Astrocyte of the hippocampus (primary cell): ENCODE measurements at regions not wholly inside any gene's neighbourhood (a gene's known extent, or its start where the extent isn't known, plus 50 kb on each side); places are given as distances from the start of the nearest gene placed in this dataset.

Experiments
- DNase-seq: peaks from one replicate; pipeline ENCODE4 v3.0.0; 2011; ENCODE audit warnings: low read depth, low spot score

DNA sequence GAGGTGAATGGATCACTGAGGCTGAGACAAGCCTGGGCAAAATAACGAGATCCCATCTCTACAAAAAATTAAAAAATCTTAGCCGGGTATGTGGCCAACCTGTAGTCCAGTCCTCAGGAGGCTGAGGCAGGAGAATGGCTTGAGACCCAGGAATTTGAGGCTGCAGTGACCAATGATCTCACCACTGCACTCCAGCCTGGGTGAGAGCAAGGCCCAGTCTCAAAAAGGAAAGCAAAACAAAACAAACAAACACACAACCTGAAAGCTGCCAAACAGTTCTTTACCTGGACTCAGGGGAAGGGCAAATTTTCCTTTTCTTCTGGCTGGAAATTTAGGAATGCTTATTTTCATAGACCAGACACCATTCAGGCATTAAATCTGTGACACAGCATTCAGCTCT lies 163.1 kb upstream of the FAT1 start:
- no peak for DNase-seq

DNA sequence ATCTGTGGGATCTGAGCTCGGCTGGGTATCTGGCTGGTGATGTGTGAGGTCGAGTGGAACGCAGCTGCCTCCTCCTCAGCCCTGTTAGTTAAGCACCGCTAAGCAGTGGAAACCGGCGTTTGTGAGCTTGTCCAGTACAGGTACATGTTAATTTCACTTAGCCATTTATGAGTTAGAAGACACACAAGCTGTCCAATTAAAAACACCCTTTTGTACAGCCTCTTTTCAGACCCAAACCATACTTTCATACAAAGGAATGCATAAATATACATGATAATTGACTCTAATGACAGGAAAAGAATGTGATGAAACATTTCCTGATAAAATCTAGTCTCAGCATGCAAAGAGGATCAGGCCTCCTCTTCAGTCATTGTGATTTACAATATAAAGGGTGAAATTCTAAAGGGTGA lies 163.6 kb upstream of the FAT1 start:
- DNase-seq: peak; percentile 65

DNA sequence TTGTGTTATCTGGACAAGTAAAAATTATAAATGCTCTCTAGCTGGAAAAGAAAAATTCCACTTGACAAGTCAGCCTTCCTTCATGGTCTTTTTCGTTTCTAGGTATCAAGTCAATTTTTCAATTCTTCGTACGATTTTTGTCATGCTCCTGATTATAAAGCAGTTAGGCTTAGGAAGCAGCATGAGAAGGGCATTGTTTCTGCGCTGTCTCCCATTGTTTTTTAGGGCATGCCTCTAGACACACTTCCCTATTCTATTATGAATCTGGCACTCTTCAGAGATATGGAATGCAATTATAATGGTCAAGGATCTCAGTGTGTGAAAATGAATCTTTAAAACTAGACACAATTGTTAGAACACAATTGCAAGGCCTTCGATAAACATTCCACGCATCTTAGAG lies 164.1 kb upstream of the FAT1 start:
- no peak for DNase-seq

DNA sequence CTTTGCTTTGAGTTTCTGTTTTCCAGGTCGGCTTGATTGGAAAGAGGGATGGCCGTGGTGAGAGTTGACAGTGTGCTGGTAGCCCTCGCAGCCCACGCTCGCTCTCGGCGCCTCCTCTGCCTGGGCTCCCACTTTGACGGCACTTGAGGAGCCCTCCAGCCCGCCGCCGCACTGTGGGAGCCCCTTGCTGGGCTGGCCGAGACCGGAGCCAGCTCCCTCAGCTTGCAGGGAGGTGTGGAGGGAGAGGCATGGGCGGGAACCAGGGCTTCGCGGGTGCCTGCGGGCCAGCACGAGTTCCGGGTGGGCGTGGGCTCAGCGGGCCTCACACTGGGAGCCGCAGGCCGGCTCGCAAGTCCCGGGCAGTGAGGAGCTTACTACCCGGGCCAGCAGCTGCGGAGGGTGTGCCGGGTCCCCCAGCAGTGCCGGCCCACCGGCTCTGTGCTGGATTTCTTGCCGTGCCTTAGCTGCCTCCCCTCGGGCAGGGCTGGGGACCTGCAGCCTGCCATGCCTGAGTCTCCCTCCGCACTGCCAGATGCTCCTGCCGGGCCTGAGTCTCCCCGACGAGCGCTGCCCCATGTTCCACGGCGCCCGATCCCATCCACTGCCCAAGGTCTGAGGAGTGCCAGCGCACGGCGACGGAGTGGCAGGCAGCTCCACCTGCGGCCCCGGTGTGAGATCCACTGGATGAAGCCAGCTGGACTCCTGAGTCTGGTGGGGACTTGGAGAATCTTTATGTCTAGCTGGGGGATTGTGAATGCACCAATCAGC lies 166.4 kb upstream of the FAT1 start:
- DNase-seq: no peak

DNA sequence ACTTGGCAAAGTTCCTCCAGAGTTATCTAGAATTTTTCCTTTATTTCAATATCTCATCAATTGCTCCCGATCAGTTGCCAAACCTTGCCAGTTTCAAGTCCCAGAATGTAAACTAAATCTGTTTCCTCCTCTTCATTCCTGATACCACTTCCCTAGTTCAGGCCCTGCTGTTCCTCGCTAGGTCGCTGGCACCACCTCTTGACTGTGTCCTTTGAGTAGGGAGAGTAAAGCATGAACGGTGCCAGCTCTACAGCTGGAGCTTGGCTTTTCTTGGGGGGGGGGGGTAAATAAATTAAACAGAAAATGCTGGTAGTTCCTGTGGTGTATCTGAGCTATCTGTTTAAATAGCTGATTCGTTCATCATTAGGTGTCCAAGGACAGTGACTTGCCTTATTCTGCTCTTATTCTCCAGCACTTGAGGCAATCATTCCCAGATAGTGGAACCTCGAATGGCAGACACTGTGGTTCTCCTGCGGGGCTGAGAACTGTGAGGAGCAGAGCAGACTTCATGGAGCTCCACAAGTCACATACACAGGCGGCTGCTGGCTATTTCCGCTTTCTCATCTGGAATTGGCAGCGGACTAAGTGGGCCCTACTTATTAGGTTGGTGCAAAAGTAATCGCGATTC lies 168.3 kb upstream of the FAT1 start:
- DNase-seq: no peak

DNA sequence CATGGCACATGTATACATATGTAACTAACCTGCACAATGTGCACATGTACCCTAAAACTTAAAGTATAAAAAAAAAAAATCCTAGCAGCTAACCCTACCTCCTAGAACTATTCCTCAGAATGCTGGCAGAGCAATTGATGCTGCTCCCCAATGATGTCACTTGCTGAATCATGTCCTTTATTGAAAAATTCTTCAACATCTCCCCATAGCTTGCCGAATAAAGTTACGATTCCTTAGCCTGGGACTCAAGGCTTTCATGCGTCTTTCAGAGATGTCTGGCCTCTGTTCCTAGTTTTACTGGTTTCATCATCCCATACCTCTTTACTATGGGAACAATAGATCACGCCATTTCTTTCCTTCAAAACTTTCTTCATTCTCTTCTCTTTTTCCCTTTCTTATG lies 174.7 kb upstream of the FAT1 start:
- DNase-seq: no peak

DNA sequence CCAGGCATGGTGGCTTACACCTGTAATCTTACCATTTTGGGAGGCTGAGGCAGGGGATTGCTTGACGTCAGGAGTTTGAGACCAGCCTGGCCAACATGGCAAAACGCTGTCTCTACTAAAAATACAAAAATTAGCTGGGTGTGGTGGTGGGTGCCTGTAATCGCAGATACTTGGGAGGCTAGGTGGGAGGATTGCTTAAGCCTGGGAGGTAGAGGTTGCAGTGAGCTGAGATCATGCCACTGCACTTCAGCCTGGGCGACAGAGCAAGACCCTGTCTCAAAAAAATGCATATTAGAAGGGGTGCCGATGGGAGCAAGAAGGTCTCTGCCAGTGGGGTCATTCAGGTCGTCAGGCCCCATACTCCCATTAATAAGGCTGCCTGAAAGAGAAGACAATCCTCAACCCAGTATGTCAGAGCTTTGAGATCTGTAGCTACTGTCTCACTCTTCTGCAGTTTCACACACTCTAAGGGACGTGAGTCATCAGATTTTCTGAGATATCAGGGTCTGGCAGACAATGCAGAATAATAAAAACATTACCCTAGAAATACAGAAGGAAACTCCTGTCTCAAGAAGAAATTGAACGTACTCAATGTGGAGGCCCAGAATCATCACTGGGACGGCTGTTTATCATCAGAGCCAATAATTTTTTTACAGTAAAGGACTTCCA lies 176.7 kb upstream of the FAT1 start:
- DNase-seq: peak; percentile 71

DNA sequence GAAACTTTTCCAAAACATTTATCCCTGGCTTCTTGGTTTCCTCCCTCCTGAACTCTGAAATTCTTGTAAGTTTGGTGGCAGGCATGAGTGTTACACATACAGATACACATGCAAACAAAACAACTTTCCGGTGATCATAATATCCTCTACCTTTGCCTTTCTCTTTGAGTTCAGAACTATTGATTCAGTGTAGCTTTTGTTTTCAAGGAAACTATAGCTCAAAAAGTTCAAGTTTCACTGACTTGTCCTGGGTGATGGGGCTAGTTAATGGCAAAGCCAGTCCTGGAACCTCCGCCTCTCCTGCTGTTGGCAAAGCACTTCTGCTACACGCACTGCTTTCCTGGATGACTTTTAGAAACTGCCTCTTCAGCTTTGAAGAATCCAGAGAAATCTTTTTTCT lies 177.3 kb upstream of the FAT1 start:
- no peak for DNase-seq

DNA sequence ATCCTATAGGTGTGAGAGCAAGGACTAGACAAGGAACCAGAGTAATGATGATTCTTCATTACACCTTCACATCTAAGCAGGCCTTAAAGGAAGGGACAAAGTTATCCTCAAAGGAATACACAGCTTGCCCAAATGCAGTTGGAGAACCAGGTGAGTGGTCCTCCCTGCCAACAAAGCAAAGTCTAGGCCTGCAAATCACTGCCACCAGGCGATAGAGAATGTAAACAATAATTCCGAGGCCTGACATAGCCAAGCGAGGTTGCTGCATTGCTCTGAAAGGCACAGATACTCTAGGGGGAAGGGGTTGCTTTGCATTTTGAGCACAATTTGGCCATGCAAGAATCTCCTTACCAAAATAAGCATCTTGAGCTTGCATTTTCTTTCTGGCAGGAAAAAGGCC lies 178.2 kb upstream of the FAT1 start:
- no peak for DNase-seq

DNA sequence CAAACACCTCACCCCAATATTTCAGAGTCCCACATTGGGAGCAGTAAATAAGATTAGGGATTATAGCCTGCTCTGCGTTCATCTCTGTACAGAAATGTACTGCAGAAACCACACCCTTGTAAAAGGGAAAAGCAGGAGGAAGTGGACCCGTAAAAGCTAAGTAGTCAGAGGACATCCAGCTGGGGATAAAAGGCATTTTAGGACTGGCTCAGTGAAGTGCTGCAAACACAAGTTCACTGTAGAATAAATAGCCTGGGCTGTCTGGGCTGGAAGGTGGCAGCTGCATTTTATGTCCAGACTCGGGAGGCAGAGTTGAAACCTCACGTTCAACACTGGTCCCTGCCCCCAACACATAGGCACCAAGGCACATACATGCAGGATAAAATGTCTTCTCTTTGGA lies 178.7 kb upstream of the FAT1 start:
- DNase-seq: no peak

DNA sequence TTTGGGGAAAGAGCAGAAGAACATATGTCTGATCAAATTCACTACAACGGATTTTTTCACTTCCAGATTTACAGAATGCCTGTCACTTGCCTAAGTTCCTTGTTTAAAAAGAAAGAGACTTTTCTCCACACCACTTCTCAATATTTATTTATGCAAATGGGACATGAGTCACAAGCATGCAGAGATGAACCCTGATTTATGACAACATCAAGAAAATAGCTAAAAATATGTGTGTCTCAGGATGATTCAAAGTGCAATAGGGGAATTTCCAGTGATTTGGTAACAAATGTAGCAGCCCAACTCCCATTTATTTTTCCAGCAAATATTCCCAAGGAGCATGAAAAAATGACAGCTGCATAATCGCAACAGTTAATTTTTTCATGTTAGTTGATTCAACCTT lies 180.4 kb upstream of the FAT1 start:
- peak; percentile 63 for DNase-seq

DNA sequence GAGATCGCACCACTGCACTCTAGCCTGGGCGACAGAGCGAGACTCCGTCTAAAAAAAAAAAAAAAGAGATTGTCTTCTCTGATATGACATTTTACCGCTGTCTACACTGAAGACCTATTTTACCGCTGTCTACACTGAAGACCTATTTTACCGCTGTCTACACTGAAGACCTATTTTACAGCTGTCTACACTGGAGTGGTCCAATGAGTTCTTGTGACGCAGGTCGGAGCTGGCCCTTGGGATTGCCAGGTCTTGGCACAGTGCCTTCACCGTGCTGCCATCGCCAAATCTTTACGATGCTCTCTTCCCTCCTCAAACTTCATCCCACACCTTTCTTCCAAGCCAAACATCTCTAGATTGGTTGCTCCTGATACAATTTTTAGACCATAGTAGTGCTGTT lies 183.1 kb upstream of the FAT1 start:
- DNase-seq: no peak

DNA sequence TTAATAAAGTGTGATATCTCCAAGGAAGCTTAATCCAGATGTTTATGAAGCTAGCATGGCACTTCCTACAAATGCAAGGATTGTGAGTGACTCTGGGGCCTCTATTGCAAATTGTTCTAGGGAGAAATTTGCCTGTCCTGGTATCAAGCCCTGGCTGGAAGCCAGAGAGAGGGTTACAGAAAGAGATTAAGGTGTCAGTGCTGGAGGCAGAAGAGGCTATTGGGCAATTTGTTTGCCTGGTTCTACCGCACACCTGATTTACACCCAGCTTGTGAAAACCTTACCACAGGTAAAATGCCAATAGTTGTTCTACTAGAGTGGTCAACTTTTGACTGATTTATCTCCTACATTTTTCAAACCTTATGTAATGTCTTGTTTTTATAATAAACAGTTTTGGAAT lies 186.7 kb upstream of the FAT1 start:
- DNase-seq: no peak

DNA sequence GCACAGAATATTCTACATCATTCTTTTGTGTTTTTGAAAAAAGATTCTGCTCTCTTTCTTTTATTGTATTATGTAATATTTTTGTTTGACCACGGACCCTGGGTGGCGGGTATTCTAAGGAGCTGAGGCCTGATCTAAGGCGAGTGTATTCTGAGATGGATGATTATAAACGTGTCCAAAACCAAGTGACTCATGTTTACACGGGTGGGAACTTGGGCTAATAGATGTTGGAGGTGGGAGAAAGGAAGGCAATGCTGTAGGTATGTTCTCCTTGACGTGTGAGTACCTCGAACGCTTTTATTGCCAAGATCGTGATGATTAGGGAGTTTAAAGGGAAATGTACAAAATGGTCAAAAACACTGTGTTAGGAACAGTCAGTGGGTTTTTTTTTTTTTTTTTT lies 188.9 kb upstream of the FAT1 start:
- no peak for DNase-seq

DNA sequence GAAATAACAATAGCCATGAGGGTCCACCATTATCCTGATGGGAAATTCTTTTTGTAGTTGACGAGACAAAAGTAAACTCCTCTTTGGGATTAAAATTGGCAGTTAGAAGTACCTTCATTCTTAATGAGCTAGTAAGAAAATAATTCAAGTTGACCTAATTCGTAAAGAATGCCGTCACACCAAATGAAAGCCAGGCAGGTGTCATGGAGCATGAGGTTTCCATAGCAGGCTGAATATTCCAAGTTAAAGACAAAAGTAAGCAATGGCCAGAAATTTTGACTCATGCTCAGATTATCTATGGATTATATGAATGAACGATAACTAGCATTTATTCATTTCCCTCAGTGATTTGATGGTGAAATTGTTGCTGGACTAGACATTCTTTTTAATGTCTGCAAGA lies 192.2 kb upstream of the FAT1 start:
- peak; percentile 63 for DNase-seq

DNA sequence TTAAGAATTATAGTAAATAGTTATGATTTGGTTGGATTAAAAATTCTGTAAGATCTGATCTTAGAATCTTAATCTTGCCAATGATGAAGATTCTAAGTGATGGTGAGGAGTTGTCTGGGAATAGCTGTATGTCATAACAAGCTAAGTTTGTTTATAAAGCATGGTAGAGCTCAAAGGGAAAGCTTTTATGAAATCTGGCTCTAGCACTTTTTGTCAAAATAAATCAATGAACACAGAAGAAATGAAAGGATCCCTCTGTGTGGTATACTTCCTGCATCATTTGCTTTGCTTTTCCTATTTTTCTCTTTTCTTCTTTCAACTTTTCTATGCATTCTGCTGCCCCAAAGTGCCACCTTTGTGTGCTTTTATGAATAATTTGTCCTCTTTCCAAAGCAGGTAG lies 193.5 kb upstream of the FAT1 start:
- no peak for DNase-seq

DNA sequence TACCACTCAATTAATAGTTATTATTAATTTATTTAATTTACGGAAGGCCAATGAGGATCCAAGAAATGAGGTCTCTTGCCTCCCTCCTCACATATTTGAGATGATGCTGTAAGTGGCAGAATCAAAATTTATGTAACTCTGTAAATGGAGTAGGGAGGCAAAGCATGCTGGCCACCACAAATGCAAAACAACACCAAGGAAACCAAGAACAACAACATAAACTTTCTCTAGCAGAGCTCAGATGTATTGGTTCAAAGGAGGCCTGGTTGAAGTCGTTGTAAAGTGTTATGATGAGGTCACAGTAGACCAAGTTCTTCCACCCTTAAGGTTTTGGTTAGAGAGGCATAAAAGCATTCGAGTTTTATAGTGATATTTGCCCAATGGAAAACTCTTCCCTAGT lies 194.8 kb upstream of the FAT1 start:
- peak; percentile 32 for DNase-seq

DNA sequence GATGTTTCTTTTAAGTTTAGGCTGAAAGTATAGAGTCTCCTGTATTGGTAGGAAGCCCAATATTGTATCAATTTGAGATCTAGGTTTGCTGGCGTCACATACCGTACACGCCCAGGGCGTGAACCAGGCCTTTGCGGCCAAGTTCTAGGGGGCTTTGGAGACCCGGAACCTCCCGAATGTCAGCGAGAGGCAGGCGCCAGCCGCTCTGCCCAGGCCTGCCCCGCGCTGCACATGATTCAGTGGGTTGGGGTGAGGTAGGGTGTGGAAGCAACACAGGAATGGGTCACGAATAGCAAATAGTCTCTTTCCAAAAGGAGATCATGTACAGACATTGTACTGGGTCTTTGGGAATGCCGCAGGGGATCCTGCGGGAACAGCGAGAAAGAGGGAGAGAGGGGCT lies 195.7 kb upstream of the FAT1 start:
- DNase-seq: no peak

DNA sequence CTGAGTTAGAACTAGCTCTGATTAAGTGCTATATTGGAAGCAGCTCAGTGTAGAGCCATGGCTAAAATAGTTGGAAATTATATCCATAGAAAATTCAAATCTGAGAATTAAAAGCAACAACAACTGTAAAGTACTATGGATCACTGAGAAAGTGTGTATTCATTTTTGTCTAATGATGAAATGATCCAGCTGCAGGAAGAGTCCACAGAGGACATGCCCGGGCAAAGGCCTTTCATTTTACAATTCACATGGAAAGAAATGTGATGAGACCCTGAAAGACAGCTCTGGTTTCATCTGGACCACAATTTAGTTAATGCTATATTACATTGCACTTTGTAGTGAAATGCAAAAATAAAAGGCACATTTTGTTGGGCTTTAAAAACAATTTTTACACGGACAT lies 196.8 kb upstream of the FAT1 start:
- peak; percentile 32 for DNase-seq

DNA sequence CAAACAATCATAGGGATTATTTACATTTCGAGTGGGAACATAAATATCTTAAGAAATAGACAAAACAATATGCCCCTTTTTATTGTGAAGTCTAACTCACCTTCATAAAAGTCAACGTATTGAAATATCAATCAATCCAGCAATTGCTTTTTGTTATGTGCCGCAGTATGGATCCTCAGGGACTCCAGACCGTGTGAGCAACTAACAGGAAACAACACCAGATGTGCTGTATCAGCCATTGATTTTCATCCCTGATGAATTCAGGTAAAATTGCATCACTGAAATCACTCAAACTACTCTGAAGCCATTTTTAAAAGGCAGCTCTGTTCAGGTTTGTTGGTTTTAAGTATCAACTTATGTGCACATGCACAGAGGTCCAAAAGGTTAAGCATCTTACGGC lies 197.3 kb upstream of the FAT1 start:
- no peak for DNase-seq

DNA sequence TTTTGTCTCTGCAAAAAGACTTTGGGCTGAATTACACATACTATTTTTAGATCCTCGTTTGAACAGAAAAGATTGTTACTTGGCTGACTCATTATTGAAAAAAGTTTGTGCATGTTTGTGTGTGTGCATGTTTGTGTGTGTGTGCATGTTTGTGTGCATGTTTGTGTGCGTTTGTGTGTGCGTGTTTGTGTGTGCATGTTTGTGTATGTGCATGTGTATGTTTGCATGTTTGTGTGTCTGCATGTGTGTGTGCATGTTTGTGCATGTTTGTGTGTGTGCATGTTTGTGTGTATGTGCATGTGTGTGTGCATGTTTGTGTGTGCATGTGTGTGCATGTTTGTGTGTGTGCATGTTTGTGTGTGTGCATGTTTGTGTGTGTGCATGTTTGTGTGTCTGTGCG lies 201.1 kb upstream of the FAT1 start:
- no peak for DNase-seq

DNA sequence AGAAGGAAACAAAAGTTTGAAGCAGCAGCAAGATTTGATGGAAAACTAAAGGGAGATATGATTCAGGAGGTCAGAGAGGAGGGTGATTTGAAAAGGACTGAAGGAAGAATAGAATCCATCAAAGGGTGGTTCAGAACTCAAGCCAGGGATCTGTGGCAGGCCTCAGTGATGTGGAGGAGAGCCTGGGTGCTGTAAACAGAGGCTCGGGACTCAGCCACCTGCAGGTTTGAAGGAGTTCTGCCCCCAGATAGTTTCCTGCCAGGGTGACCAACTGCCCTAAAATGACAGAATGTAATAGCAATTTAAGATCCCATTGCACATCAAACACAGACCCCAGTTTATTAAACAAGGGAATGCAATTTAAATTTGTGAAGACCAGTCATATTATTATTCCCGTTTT lies 204.0 kb upstream of the FAT1 start:
- no peak for DNase-seq

DNA sequence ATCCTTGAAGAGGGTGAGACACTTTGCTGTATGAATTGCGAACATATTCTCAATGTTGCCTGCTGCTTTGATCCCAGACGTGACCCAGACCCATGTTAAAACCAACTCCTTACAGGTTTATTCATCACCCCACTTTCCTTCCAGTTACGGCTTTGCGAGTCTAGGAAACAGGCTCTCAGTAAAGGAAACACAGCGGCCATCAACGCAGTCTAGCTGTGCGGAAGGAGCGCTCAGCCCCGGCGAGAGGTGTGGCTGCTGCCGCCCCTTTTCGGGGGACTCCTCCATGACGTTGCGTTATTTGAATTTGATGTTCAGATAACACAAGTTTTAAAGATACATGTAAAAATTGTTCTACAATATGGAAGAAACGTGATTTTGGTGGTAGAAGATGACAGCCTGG lies 206.4 kb upstream of the FAT1 start:
- no peak for DNase-seq
